K562 (cell line): ENCODE measurements at regions not wholly inside any gene's neighbourhood (a gene's known extent, or its start where the extent isn't known, plus 50 kb on each side); places are given as distances from the start of the nearest gene placed in this dataset.

Experiments
- ATAC-seq: fragments of 200-7000 bp; cut with Tn5 transposase; 3 replicates; pipeline ENCODE4 v1.9.1; 2020; ENCODE audit warnings: moderate library complexity
- BruUV-seq: library from RNA; stranded (reverse); fragments of 400-500 nt; replicated peaks from 2 replicates; lab custom pipeline; 2021; lab: Mats Ljungman, UMichigan
- CTCF ChIA-PET: fragments of 300-600 bp; formaldehyde crosslinking; extraction: SDS; loops from one replicate; lab custom pipeline; 2021; ENCODE audit warnings: low intra/inter-chr PET ratio; lab: Yijun Ruan, JAX
- POLR2A ChIA-PET: fragments of 300-600, 350-650 bp; sonication (Branson Sonifier 250); formaldehyde crosslinking; extraction: SDS; loops from one replicate; lab custom pipeline; 2021; ENCODE audit warnings: antibody characterized with exemption, inconsistent platforms; lab: Yijun Ruan, JAX
- DNase-seq, 4 experiments: peaks; one replicate each; pipeline versions ENCODE4 v3.0.0 to v3.0.0-alpha.2; 2011 to 2018; ENCODE audit warnings: low spot score in 3 of 4, mixed read lengths in 3 of 4; ENCODE audit errors: extremely low read depth in 1 of 4
- FAIRE-seq: peaks from 2 replicates; lab custom pipeline; 2011; peaks lifted over from hg19 to GRCh38; lab: Jason Lieb, UNC
- H2AFZ ChIP-seq: 2 replicates; pipeline ENCODE4 v1.6.0; 2011; ENCODE audit warnings: low read depth, low read length, control low read depth, inconsistent platforms
- H3K27ac ChIP-seq: fragments of 200-600 bp; 3 replicates; pipeline ENCODE4 v1.8.0; 2011; ENCODE audit warnings: low read depth, mild to moderate bottlenecking, control low read depth, inconsistent platforms, low read length, moderate library complexity, mixed read lengths; ENCODE audit errors: extremely low read depth
- H3K27me3 ChIP-seq, 2 experiments: fragments of 300-600 bp in 1 of 2; 2 replicates in 1 of 2; 3 replicates in 1 of 2; pipeline versions ENCODE4 v1.6.0 to v1.8.0; 2011; ENCODE audit warnings: inconsistent platforms in 2 of 2, low read length in 2 of 2, mild to moderate bottlenecking in 1 of 2, mixed read lengths in 1 of 2, moderate library complexity in 1 of 2; ENCODE audit not compliant: control insufficient read depth in 2 of 2, insufficient read depth in 2 of 2
- H3K36me3 ChIP-seq: fragments of 300-600 bp; 3 replicates; pipeline ENCODE4 v1.8.0; 2011; ENCODE audit warnings: mild to moderate bottlenecking, low read length, inconsistent platforms; ENCODE audit not compliant: control insufficient read depth, insufficient read depth
- H3K4me1 ChIP-seq, 2 experiments: fragments of 200-600 bp in 1 of 2; replicated peaks in 1 of 2; 2 replicates in 1 of 2; 3 replicates in 1 of 2; pipeline versions ENCODE4 v1.5.1 to v1.8.0; 2011; ENCODE audit warnings: inconsistent platforms in 2 of 2, low read length in 2 of 2, mild to moderate bottlenecking in 1 of 2, mixed read lengths in 1 of 2, moderate library complexity in 1 of 2; ENCODE audit not compliant: control insufficient read depth in 2 of 2, insufficient read depth in 2 of 2
- H3K4me2 ChIP-seq: 2 replicates; pipeline ENCODE4 v1.6.1; 2011; ENCODE audit warnings: low read length, control low read depth, inconsistent platforms, mixed read lengths; ENCODE audit not compliant: insufficient read depth
- H3K4me3 ChIP-seq: fragments of 200-600 bp; sonication (generic), shearing (Covaris generic); 2 replicates; pipeline ENCODE4 v1.5.1; 2016; ENCODE audit warnings: control low read depth, inconsistent platforms
- H3K79me2 ChIP-seq: fragments of 200-600 bp; 3 replicates; pipeline ENCODE4 v1.8.0; 2011; ENCODE audit warnings: low read length, inconsistent platforms; ENCODE audit not compliant: control insufficient read depth, insufficient read depth
- H3K9ac ChIP-seq, 2 experiments: 2 replicates each; pipeline versions ENCODE4 v1.6.0 to v1.6.1; 2011; ENCODE audit warnings: low read depth in 2 of 2, low read length in 2 of 2, control low read depth in 1 of 2, inconsistent platforms in 1 of 2, mild to moderate bottlenecking in 1 of 2, mixed read lengths in 1 of 2; ENCODE audit not compliant: insufficient read depth in 1 of 2
- H3K9me1 ChIP-seq: one replicate; pipeline ENCODE4 v1.6.0; 2011; ENCODE audit warnings: inconsistent platforms, mild to moderate bottlenecking, low read length, moderate library complexity; ENCODE audit not compliant: control insufficient read depth, insufficient read depth
- H3K9me3 ChIP-seq: replicated peaks from 2 replicates; pipeline ENCODE4 v1.5.1; 2011; ENCODE audit warnings: low read depth, low read length, inconsistent platforms; ENCODE audit not compliant: control insufficient read depth, insufficient read depth
- H4K20me1 ChIP-seq: replicated peaks from 2 replicates; pipeline ENCODE4 v1.6.1; 2011; ENCODE audit warnings: low read length, inconsistent platforms, mixed read lengths; ENCODE audit not compliant: control insufficient read depth, insufficient read depth
- ATF1 ChIP-seq, 2 experiments: fragments of 450-650 bp in 1 of 2; IDR thresholded peaks; 2 replicates each; pipeline ENCODE4 v1.6.1; 2016; ENCODE audit warnings: missing compliant biosample characterization in 1 of 2, missing genetic modification characterization in 1 of 2
- BRF1 ChIP-seq: IDR thresholded peaks from 3 replicates; pipeline ENCODE4 v1.6.1; 2011; ENCODE audit warnings: borderline replicate concordance, mild to moderate bottlenecking; ENCODE audit not compliant: insufficient read length; ENCODE audit errors: extremely low read depth
- MITF ChIP-seq: IDR thresholded peaks from 2 replicates; pipeline ENCODE4 v1.6.1; 2014; ENCODE audit warnings: antibody characterized with exemption
- MTA2 ChIP-seq: fragments of 450-650 bp; IDR thresholded peaks from 2 replicates; pipeline ENCODE4 v1.6.1; 2016; ENCODE audit warnings: low read depth
- MYC ChIP-seq, 2 experiments: fragments of 250-450 bp in 1 of 2; sonication (Bioruptor Pico) in 1 of 2; IDR thresholded peaks; 2 replicates each; pipeline versions ENCODE4 v1.5.1 to v1.6.1; 2012 to 2021; ENCODE audit warnings: low read depth in 2 of 2, borderline replicate concordance in 1 of 2, improper control_type of control experiment in 1 of 2, low read length in 1 of 2, mild to moderate bottlenecking in 1 of 2, moderate library complexity in 1 of 2
- SIN3B ChIP-seq: fragments of 450-650 bp; IDR thresholded peaks from 2 replicates; pipeline ENCODE4 v1.6.1; 2017; ENCODE audit warnings: low read depth, mild to moderate bottlenecking, moderate library complexity
- SREBF1 ChIP-seq: fragments of 150-350 bp; IDR thresholded peaks from 2 replicates; pipeline ENCODE4 v1.6.1; 2014; ENCODE audit warnings: antibody characterized with exemption, low read depth, low read length, borderline replicate concordance
- SRSF3 ChIP-seq: fragments of 200-400 bp; formaldehyde crosslinking; IDR thresholded peaks from 2 replicates; pipeline ENCODE4 v1.6.1; 2016; ENCODE audit warnings: mild to moderate bottlenecking, low read length, moderate library complexity; ENCODE audit not compliant: insufficient read depth
- TBL1XR1 ChIP-seq, 2 experiments: IDR thresholded peaks; 2 replicates each; pipeline ENCODE4 v1.6.1; 2012; ENCODE audit warnings: improper control_type of control experiment in 2 of 2, low read length in 2 of 2, mild to moderate bottlenecking in 1 of 2
- TBP ChIP-seq: optimal IDR thresholded peaks from 2 replicates; pipeline ENCODE3; 2011; ENCODE audit warnings: low read depth, low read length, improper control_type of control experiment
- ZC3H8 ChIP-seq: fragments of 450-650 bp; IDR thresholded peaks from 2 replicates; pipeline ENCODE4 v1.6.1; 2017
- ZNF140 ChIP-seq: fragments of 250-450 bp; sonication (Bioruptor Pico); IDR thresholded peaks from 2 replicates; pipeline ENCODE4 v1.8.0; 2021; ENCODE audit warnings: moderate library complexity, mild to moderate bottlenecking, inconsistent platforms
- ZNF174 ChIP-seq: fragments of 250-450 bp; sonication (Bioruptor Pico); IDR thresholded peaks from 2 replicates; pipeline ENCODE4 v1.4.0; 2020; ENCODE audit warnings: mild to moderate bottlenecking
- ZNF41 ChIP-seq: fragments of 250-450 bp; sonication (Bioruptor Pico); conservative IDR thresholded peaks from 2 replicates; pipeline ENCODE4 v1.4.0; 2020; ENCODE audit warnings: mild to moderate bottlenecking
- ZNF695 ChIP-seq: fragments of 450-650 bp; formaldehyde crosslinking; IDR thresholded peaks from 2 replicates; pipeline ENCODE4 v1.4.0; 2020; ENCODE audit warnings: mild to moderate bottlenecking, moderate library complexity
- whole genome bisulfite sequencing: fragments of 100-300 bp; shearing (Covaris generic); methylation state at CpG from one replicate; pipeline ENCODE4 v1.1.6; 2016; ENCODE audit warnings: low coverage, mixed read lengths; ENCODE audit not compliant: insufficient coverage; ENCODE audit errors: missing lambda C conversion rate; 5-methylcytosine and 5-hydroxymethylcytosine counted together
- in situ Hi-C: fragments of 300-500 bp; cut with MboI; formaldehyde crosslinking; loops from 4 replicates; pipeline ENCODE4 v1.15.0; 2018; ENCODE audit warnings: inconsistent platforms, mixed read lengths
- intact Hi-C: fragments of 100-400 bp; cut with micrococcal nuclease; formaldehyde crosslinking; loops from 2 replicates; pipeline ENCODE4 v1.14.2; 2022
- TF ChIP-seq, protein P1 (sequence below): sonication (generic); formaldehyde crosslinking; IDR thresholded peaks from 2 replicates; pipeline ENCODE4 v1.8.0; 2022; ENCODE audit warnings: mild to moderate bottlenecking, missing genetic modification reagents
- TF ChIP-seq, protein P2 (sequence below): fragments of 200-400 bp; formaldehyde crosslinking; IDR thresholded peaks from 2 replicates; pipeline ENCODE4 v1.6.1; 2017; ENCODE audit warnings: mild to moderate bottlenecking, low read depth, low read length, moderate library complexity
- TF ChIP-seq, protein P3 (sequence below): sonication (generic); formaldehyde crosslinking; IDR thresholded peaks from 2 replicates; pipeline ENCODE4 v1.8.1; 2022; ENCODE audit warnings: missing genetic modification reagents

DNA sequence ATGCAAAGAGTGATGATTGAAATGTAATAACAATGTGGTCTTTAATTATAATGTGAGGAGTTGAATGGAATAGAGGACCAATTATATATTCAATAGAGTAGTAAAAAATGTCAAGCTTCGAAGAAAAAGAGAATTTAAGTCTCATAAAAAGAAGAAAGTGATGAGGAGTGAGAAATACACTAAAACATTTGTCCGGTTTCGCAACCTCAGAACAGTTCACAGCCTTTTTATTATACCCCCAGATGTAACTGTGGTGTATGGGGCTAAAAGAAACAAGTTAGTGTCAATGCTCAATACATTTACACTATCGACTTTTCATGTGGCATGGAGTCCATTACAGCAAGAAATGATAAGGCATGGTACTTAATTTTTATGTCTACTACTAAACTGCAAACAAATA, 386.5 kb upstream of the ATP11B start (continued):
- TF ChIP-seq, protein P1, sequence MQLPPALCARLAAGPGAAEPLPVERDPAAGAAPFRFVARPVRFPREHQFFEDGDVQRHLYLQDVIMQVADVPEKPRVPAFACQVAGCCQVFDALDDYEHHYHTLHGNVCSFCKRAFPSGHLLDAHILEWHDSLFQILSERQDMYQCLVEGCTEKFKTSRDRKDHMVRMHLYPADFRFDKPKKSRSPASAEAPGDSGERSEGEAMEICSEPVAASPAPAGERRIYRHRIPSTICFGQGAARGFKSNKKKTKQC (CRISPR knock-in tag), result no peak
- TF ChIP-seq ZC3H8 (no peak), ZNF41 (CRISPR knock-in tag) (no peak), SRSF3 (no peak), ZNF174 (CRISPR knock-in tag) (no peak), MTA2 (no peak), MYC (IDR thresholded peaks at IDR 0.05; ENCODE audit: low read depth, low read length) (no peak), MYC (CRISPR knock-in tag; IDR thresholded peaks at IDR 0.05; ENCODE audit: borderline replicate concordance, low read depth) (no peak), SIN3B (no peak), ZNF140 (CRISPR knock-in tag) (no peak), ZNF695 (CRISPR knock-in tag) (no peak), ATF1 (CRISPR knock-in tag; IDR thresholded peaks at IDR 0.05) (no peak), ATF1 (tag; IDR thresholded peaks at IDR 0.05) (no peak)
- TF ChIP-seq, all 486 proteins: peak for 0

GRCh38 chr3:182410051-182410450, 383.3 kb upstream of the ATP11B start:
- no peak overlapping the region for H3K27ac ChIP-seq
- intact Hi-C loops (no loop called here), in situ Hi-C loops (no loop called here)
- no peak overlapping the region for H3K4me3 ChIP-seq
- no peaks in the 10 kb centered on the region for H3K9me3 ChIP-seq
- H3K4me1 ChIP-seq, result no peaks in the 10 kb centered on the region
- WGBS, result 22% methylated on average over 5 of the region's 5 CpGs
- no peak overlapping the region for H2AFZ ChIP-seq
- H3K27me3 ChIP-seq, result no peaks in the 10 kb centered on the region
- BruUV-seq, result no TSS peak
- H3K36me3 ChIP-seq, result no peaks in the 10 kb centered on the region
- ChIA-PET CTCF (no interaction called here), POLR2A (no interaction called here)
- H3K79me2 ChIP-seq, result no peaks in the 10 kb centered on the region
- ATAC-seq, result no peak
- FAIRE-seq, result no peak
- no peaks in the 10 kb centered on the region for H3K9me1 ChIP-seq
- DNase-seq, result no peak
- no peak overlapping the region for H3K9ac ChIP-seq
- no peak overlapping the region for H3K4me2 ChIP-seq
- H4K20me1 ChIP-seq, result no peaks in the 10 kb centered on the region
- TF ChIP-seq, protein P2, sequence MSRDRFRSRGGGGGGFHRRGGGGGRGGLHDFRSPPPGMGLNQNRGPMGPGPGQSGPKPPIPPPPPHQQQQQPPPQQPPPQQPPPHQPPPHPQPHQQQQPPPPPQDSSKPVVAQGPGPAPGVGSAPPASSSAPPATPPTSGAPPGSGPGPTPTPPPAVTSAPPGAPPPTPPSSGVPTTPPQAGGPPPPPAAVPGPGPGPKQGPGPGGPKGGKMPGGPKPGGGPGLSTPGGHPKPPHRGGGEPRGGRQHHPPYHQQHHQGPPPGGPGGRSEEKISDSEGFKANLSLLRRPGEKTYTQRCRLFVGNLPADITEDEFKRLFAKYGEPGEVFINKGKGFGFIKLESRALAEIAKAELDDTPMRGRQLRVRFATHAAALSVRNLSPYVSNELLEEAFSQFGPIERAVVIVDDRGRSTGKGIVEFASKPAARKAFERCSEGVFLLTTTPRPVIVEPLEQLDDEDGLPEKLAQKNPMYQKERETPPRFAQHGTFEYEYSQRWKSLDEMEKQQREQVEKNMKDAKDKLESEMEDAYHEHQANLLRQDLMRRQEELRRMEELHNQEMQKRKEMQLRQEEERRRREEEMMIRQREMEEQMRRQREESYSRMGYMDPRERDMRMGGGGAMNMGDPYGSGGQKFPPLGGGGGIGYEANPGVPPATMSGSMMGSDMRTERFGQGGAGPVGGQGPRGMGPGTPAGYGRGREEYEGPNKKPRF, result no peak
- TF ChIP-seq SREBF1 (no peak), BRF1 (no peak), TBL1XR1 (IDR thresholded peaks at IDR 0.05; ENCODE audit: low read length in 2 of 2) (no peak), MITF (no peak), TBP (no peak)
- TF ChIP-seq, protein P3, sequence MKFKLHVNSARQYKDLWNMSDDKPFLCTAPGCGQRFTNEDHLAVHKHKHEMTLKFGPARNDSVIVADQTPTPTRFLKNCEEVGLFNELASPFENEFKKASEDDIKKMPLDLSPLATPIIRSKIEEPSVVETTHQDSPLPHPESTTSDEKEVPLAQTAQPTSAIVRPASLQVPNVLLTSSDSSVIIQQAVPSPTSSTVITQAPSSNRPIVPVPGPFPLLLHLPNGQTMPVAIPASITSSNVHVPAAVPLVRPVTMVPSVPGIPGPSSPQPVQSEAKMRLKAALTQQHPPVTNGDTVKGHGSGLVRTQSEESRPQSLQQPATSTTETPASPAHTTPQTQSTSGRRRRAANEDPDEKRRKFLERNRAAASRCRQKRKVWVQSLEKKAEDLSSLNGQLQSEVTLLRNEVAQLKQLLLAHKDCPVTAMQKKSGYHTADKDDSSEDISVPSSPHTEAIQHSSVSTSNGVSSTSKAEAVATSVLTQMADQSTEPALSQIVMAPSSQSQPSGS (CRISPR knock-in tag), result no peak
